SIG-M5 (cell line): ENCODE measurements at regions not wholly inside any gene's neighbourhood (a gene's known extent, or its start where the extent isn't known, plus 50 kb on each side); places are given as distances from the start of the nearest gene placed in this dataset.

Experiments
- DNase-seq: peaks from one replicate; lab custom pipeline; 2025; lab: John Stamatoyannopoulos, UW

DNA sequence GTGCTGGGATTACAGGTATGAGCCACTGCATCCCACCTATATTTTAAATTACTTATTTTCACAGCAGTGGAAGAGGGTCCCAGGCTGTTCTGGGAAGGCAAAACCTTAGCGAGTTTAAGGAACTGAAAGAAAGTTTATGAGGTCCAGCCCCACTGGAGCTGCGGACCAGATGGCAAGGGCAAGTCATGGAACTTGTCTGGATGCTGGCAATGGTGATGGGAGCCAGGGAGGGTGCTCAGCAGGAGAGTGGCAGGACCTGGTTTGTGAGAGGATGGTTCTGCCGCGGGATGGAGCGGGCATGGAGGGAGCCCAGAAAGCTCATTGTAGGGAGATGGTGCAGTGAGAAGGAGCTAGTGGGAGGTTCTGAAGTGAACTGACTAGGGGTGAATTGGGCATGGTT lies 50.6 kb upstream of the SLC45A1 start:
- DNase-seq: no peak

DNA sequence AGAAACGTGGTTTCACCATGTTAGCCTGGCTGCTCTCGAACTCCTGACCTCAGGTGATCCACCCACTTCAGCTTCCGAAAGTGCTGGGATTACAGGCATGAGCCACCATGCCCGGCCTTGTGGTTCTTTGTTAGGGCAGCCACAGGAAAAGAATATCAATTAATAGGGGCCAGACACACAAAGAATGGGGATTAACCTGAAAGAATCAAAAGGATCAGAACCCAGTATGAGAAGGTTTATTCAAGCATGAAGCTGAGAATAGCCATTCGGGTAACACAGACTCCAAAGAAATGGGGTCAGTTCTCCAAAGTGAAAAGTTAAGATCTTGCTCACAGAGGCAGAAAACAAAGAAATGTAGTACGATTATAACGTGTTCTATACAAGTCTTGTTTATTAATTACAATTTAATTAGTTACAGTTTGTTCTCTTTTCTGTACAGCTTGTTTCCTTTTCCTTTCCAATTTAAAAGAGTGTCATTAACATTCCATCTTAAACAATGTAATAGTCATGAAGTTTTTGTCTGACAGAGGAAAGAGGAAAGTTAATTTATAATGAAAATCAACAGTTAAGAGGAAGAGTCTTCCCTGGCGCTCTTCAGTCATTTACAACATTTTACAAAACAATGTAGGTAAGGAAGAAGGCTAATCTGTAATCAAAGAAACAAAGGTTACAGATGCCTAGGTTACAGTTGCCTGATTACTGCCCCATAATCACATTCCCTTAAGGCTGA lies 51.3 kb upstream of the SLC45A1 start:
- no peak for DNase-seq

GRCh38 chr1:8263791-8264190 lies 54.1 kb upstream of the SLC45A1 start:
- DNase-seq: no peak

GRCh38 chr1:8261398-8261762 lies 56.5 kb upstream of the SLC45A1 start:
- DNase-seq: no peak

- no peak for DNase-seq
Observed at GRCh38 chr1:8259498-8260290, 58.2 kb upstream of the SLC45A1 start.

DNA sequence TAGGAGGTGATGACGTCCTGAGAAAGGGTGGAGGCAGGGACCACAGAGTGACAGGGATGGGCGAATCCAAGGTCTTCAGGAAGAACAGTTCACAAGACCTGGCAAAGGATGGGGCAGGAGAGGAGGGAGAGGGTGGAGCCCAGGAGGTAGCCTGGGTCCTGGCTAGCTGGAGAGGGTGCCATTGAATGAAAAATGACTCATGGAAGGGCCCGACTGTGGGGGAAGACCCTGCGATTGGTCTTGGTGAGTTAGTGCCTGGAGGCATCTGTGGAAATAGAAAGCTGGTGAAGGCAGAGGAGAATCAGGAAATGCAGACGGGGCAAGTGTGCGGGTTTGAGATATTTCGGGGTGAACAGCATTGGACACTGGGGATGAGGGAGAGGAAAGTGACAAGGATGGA lies 60.3 kb upstream of the SLC45A1 start:
- no peak for DNase-seq

DNA sequence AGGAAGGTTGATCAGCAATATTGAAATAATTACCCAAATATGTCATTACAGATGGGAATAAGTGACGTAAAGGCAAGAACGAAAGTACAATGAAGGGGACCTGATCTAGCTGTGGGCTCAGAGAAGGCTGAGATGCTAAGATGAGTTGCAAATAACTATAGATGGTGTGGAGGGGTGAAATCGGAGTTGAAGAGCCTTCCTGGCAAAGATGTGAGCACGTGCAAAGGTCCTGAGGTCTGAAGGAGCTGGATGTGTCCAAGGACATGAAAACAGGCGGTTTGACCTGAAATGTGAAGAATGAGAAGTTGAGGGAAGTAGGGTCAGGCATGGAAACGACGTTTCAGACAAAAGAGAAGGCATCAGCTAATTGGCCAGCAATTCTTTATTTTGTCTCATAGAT lies 61.6 kb upstream of the SLC45A1 start:
- DNase-seq: no peak

- no peak for DNase-seq
Observed at GRCh38 chr1:8255712-8256111, 62.2 kb upstream of the SLC45A1 start.

GRCh38 chr1:8252266-8252951 lies 65.5 kb upstream of the SLC45A1 start:
- DNase-seq: no peak

GRCh38 chr1:8251635-8252034 lies 66.3 kb upstream of the SLC45A1 start:
- no peak for DNase-seq

- DNase-seq: no peak
Observed at GRCh38 chr1:8249838-8250237, 68.1 kb upstream of the SLC45A1 start.

DNA sequence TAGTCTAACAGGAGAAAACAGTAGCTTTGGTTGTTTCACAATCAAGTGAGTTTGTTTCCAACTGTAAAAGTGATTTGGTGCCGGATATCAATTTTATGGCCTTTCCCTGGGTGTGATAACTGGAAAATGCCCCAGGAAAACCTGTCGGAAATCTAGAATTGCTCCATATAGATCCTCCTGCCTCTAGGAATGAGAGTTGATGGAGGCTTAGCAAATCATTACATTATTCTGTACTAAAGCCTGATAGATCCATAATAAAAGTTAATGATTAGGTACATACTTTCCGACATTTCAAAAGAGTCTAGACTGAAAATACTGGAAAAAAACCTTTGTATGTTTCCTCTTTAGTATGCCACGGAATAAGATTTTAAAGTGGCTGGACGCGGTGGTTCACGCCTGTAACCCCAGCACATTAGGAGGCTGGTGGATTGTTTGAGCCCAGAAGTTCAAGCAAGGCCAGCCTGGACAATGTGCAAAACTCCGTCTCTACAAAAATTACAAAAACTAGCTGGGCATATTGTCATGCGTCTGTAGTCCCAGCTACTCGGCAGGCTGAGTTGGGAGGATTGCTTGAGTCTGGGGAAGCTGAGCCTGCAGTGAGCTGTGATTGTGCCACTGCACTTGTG lies 70.0 kb upstream of the SLC45A1 start:
- no peak for DNase-seq

GRCh38 chr1:8244304-8244703 lies 73.6 kb upstream of the SLC45A1 start:
- no peak for DNase-seq

DNA sequence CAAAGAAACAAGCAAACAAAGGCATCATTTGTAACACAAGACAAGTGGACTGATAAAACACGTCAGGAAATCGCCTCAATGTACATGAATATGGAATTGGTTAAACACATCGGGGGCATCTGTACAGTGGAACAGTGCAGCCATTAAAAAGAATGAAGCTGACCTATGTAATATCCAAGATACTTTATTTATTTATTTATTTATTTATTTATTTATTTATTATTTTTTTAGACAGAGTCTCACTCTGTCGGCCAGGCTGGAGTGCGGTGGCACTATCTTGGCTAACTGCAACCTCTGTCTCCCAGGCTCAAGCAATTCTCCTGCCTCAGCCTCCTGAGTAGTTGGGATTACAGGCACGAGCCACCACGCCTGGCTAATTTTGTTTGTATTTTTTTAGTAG lies 75.4 kb upstream of the SLC45A1 start:
- DNase-seq: no peak

DNA sequence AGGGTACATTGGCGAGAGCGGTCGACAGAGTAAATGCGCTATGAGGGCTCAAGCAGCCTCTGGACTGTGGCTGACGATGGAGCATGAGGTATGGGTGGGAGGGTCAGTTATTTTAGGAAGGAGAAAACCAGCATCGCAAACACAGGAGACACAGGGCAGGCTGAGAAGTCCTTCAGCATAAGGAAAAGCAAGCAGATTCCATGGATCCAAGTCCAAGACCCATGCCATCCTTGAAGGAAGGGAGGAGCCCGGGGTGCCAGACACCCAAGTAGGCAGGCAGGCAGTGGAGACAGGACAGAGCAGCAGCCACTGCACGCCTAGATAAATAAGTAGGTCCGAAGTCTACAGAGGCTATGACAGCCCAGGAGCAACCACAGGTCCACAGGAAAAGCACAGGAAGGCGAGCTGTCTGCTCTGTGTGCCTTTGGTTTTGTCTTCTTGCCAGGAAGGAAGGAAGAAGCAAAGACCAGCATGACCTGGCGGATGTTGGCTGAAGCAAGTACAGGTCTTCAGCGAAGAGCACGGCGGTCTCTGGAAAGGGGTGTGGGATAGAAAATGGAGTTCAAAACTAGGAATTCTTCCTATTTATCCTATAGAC lies 76.4 kb upstream of the SLC45A1 start:
- no peak for DNase-seq

DNA sequence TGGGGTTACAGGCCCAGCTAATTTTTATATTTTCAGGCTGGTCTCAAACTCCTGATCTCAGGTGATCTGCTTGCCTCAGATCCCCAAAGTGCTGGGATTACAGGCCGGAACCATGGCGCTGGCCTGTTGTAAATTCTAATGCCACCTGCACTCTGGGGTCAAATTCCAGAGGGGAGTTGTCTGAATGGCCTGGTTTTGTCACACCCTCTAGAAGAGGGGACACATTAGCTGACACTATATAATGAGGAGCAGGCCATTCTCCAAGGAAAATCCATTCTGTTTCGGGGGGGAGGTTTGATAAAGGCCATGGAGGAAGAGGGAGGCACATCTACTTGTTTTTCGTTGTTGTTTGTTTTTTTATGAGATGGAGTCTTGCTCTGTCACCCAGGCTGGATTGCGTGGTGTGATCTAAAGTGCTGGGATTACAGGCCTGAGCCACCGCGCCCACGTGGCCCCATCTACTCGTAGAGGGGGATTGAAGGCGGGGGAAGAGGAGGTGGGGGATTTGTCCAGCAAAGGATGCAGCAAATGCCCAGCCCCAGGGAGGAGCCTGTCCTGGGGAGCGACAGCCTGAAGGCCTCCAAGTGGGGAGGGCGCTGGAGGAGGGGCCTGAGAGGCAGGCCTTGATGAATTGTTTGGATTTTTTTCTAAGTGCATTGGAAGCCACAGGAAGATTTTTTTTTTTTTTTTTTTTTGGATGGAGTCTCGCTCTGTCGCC lies 78.4 kb upstream of the SLC45A1 start:
- DNase-seq: no peak

DNA sequence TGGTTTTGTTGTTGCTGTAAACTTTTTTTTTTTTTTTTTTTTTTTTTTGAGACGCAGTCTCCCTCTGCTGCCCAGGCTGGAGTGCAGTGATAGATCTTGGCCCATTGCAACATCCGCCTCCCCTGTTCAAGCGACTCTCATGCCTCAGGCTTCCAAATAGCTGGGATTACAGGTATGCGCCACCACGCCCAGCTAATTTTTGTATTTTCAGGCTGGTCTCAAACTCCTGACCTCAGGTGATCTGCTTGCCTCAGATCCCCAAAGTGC lies 78.9 kb upstream of the SLC45A1 start:
- no peak for DNase-seq

DNA sequence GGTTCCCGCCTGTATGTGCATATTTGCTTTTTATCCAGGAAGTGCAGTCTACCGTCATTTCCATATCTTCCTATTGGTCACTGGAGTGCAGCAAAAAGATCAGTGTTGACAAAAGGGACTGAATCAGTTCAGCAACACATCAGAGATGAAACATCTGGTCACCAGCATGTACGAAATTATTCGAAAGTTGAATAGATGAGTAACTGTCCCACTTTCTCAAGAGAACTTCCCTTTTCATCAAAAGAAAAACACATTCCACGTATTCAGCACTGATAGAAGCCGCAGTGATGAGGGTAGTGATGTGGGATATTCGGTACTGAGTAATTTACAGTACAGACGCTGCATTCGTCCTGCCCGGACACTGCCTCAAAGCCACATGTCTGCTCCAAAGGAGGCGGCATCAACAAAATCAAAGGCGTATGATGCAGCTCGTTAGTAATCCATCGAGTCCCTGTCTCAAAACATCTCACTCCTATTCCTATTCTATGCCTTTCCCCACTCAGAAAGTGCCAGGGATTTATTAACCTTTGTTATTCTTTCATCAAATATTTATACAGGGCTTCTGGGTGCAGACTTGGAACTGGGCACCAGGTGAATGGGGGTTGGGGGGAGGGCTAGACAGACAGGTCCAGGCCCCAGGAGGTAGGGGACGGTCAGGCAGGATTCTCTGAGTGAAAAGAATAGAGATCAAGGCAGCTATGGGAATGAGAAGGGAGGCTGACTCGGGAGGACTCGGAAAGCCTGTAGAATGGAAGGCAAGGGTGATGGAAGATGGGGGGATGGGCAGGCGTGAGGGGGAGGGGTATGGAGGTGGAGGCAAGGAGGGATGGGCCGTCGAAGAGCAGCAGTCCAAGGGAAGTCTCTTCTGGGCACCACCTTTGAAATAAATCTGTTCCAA lies 79.5 kb upstream of the SLC45A1 start:
- DNase-seq: no peak

DNA sequence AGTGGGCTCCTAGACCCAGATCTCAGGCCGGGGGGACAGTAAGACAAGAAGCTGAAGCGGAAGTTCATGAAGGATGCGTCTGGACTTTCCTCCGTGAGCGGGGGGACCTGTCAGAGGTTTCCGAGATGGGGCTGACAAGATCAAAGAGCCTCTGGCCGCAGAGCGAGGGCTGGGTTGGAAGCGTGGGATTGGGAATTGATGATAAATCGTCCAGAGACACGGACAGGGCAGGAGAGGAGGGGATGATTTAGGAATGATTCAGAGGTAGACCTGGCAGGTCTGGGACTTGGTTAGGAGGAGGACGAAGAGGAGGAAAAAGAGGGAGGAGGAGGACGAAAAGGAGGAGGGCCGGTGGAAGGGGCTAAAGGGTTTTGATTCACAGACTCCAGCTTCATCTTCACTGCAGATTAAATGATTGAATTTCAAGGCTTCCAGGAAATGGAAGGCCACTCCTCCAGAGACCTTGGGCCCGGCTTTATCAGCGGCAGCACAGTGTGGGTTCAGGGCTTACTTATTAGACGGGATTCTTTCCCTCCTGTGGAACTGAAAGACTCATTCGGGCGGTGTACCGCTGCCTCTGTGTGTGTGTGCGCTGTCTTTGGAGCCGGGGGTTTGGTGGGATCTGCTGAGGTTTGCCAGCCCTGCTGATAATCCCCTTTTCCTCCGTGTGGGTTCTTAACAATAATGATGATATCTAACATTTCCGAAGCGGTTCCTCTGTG lies 85.7 kb upstream of the SLC45A1 start:
- DNase-seq: no peak

DNA sequence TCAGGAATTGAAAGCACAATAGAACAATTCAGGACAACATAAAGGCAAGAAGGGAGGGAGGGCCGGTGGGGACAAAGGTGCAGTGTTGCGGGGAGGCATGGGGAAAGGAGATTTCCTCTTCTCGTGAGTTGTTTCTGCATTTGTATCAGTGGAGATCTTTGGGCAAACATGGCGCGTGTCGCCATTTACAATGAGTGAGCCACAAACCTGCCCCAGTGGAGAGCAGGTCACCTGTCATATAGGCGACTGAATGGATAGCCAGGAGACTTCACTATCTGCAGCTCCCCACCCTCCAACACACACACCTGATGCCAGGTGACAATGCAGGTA lies 87.7 kb upstream of the SLC45A1 start:
- DNase-seq: no peak
